SK-N-SH (cell line): ENCODE measurements at regions not wholly inside any gene's neighbourhood (a gene's known extent, or its start where the extent isn't known, plus 50 kb on each side); places are given as distances from the start of the nearest gene placed in this dataset.

Experiments
- CTCF ChIA-PET: fragments of 300-600, 350-600 bp; formaldehyde crosslinking; extraction: SDS; loops from one replicate; lab custom pipeline; 2021; lab: Yijun Ruan, JAX
- POLR2A ChIA-PET: fragments of 350-600 bp; sonication (Branson Sonifier 250); formaldehyde crosslinking; extraction: SDS; loops from one replicate; lab custom pipeline; 2020; ENCODE audit warnings: antibody characterized with exemption, inconsistent platforms; lab: Yijun Ruan, JAX
- DNase-seq: peaks from one replicate; pipeline ENCODE4 v3.0.0; 2012
- H2AFZ ChIP-seq: fragments of 200-600 bp; sonication (generic); 2 replicates; pipeline ENCODE4 v1.8.1; 2016; ENCODE audit warnings: antibody characterized with exemption, mild to moderate bottlenecking, low read depth
- H3F3A ChIP-seq: fragments of 200-600 bp; sonication (generic); replicated peaks from 2 replicates; pipeline ENCODE3; 2016; ENCODE audit warnings: antibody characterized with exemption, mild to moderate bottlenecking; ENCODE audit not compliant: insufficient read depth
- H3K27ac ChIP-seq, 2 experiments: fragments of 200-500 bp in 1 of 2; fragments of 200-600 bp in 1 of 2; sonication (Bioruptor generic) in 1 of 2; sonication (generic), shearing (Covaris generic) in 1 of 2; 2 replicates each; pipeline versions ENCODE4 v1.5.1 to v1.6.1; 2014 to 2016; ENCODE audit warnings: low read depth in 2 of 2, inconsistent platforms in 1 of 2, low read length in 1 of 2, mild to moderate bottlenecking in 1 of 2, mixed read lengths in 1 of 2
- H3K27me3 ChIP-seq: fragments of 200-600 bp; sonication (generic), shearing (Covaris generic); 2 replicates; pipeline ENCODE4 v1.6.1; 2016; ENCODE audit warnings: mixed run types; ENCODE audit not compliant: insufficient read depth
- H3K36me3 ChIP-seq, 2 experiments: fragments of 200-500 bp in 1 of 2; fragments of 200-600 bp in 1 of 2; sonication (Bioruptor generic) in 1 of 2; sonication (generic) in 1 of 2; replicated peaks in 1 of 2; 2 replicates each; pipeline versions ENCODE3 to v1.5.1; 2014 to 2016; ENCODE audit warnings: low read length in 1 of 2, mild to moderate bottlenecking in 1 of 2; ENCODE audit not compliant: insufficient read depth in 2 of 2, control insufficient read depth in 1 of 2
- H3K4me1 ChIP-seq, 2 experiments: fragments of 200-500 bp in 1 of 2; fragments of 200-600 bp in 1 of 2; sonication (Bioruptor generic) in 1 of 2; sonication (generic), shearing (Covaris generic) in 1 of 2; 2 replicates each; pipeline versions ENCODE4 v1.5.1 to v1.6.1; 2014 to 2016; ENCODE audit warnings: low read depth in 1 of 2, low read length in 1 of 2, mixed run types in 1 of 2; ENCODE audit not compliant: insufficient read depth in 2 of 2, control insufficient read depth in 1 of 2
- H3K4me2 ChIP-seq: fragments of 200-600 bp; sonication (generic), shearing (Covaris generic); 2 replicates; pipeline ENCODE4 v1.6.1; 2017; ENCODE audit warnings: mixed run types
- H3K4me3 ChIP-seq, 2 experiments: fragments of 200-500 bp in 1 of 2; fragments of 200-600 bp in 1 of 2; sonication (Bioruptor generic) in 1 of 2; sonication (generic), shearing (Covaris generic) in 1 of 2; 2 replicates each; pipeline versions ENCODE4 v1.5.1 to v1.8.1; 2014 to 2016; ENCODE audit warnings: low read depth in 2 of 2, inconsistent platforms in 1 of 2, low read length in 1 of 2, mild to moderate bottlenecking in 1 of 2, mixed read lengths in 1 of 2, moderate library complexity in 1 of 2
- H3K79me2 ChIP-seq: fragments of 200-600 bp; sonication (generic); 2 replicates; pipeline ENCODE4 v1.8.1; 2017; ENCODE audit warnings: mild to moderate bottlenecking; ENCODE audit not compliant: insufficient read depth
- H3K9ac ChIP-seq: fragments of 200-600 bp; sonication (generic); 2 replicates; pipeline ENCODE4 v1.6.1; 2017; ENCODE audit warnings: mixed run types
- H3K9me2 ChIP-seq: fragments of 200-600 bp; sonication (generic); 2 replicates; pipeline ENCODE4 v1.6.1; 2017; ENCODE audit warnings: mixed run types
- H3K9me3 ChIP-seq: fragments of 200-600 bp; sonication (generic); 2 replicates; pipeline ENCODE4 v1.6.1; 2017; ENCODE audit warnings: mixed run types, mild to moderate bottlenecking, moderate library complexity
- H4K20me1 ChIP-seq: fragments of 200-600 bp; sonication (generic); 2 replicates; pipeline ENCODE4 v1.6.1; 2017; ENCODE audit warnings: mild to moderate bottlenecking, mixed run types; ENCODE audit not compliant: insufficient read depth
- CTCF ChIP-seq: fragments of 200-600 bp; sonication (generic); IDR thresholded peaks from 2 replicates; pipeline ENCODE4 v1.6.1; 2017; ENCODE audit warnings: antibody characterized with exemption, mild to moderate bottlenecking, moderate library complexity
- ELF1 ChIP-seq: IDR thresholded peaks from 2 replicates; pipeline ENCODE4 v1.4.0; 2012
- EP300 ChIP-seq, 2 experiments: IDR thresholded peaks; 2 replicates each; pipeline versions ENCODE4 v1.4.0 to v1.6.1; 2012; ENCODE audit warnings: borderline replicate concordance in 1 of 2, low read depth in 1 of 2, low read length in 1 of 2
- FOSL2 ChIP-seq: IDR thresholded peaks from 2 replicates; pipeline ENCODE4 v1.4.0; 2012; ENCODE audit warnings: low read depth, mild to moderate bottlenecking, moderate library complexity, borderline replicate concordance
- FOXJ3 ChIP-seq: sonication (generic); formaldehyde crosslinking; IDR thresholded peaks from 2 replicates; pipeline ENCODE4 v1.5.1; 2020; ENCODE audit warnings: mild to moderate bottlenecking, missing genetic modification reagents
- FOXM1 ChIP-seq: IDR thresholded peaks from 2 replicates; pipeline ENCODE4 v1.4.0; 2012; ENCODE audit warnings: low read depth, mild to moderate bottlenecking
- GABPA ChIP-seq: IDR thresholded peaks from 2 replicates; pipeline ENCODE4 v1.4.0; 2012; ENCODE audit warnings: low read depth, mild to moderate bottlenecking
- GATA2 ChIP-seq: sonication (generic); formaldehyde crosslinking; IDR thresholded peaks from 2 replicates; pipeline ENCODE4 v1.5.0; 2020; ENCODE audit warnings: mild to moderate bottlenecking, missing genetic modification reagents
- IRF3 ChIP-seq: fragments of 150-350 bp; IDR thresholded peaks from 2 replicates; pipeline ENCODE4 v1.6.1; 2016; ENCODE audit warnings: mild to moderate bottlenecking, low read depth, low read length
- MAX ChIP-seq: IDR thresholded peaks from 2 replicates; pipeline ENCODE4 v1.4.0; 2012; ENCODE audit warnings: low read depth
- MXI1 ChIP-seq: IDR thresholded peaks from 2 replicates; pipeline ENCODE4 v1.6.1; 2012; ENCODE audit warnings: mild to moderate bottlenecking, low read depth, low read length, improper control_type of control experiment
- POLR2AphosphoS5 ChIP-seq: IDR thresholded peaks from 2 replicates; pipeline ENCODE4 v1.6.1; 2012; ENCODE audit warnings: low read depth, low read length
- RAD21 ChIP-seq: IDR thresholded peaks from 2 replicates; pipeline ENCODE4 v1.6.1; 2012; ENCODE audit warnings: mild to moderate bottlenecking, low read length
- REST ChIP-seq: IDR thresholded peaks from 2 replicates; pipeline ENCODE4 v1.6.1; 2012; ENCODE audit warnings: mild to moderate bottlenecking, low read depth, low read length, moderate library complexity
- SMC3 ChIP-seq: IDR thresholded peaks from 2 replicates; pipeline ENCODE4 v1.6.1; 2012; ENCODE audit warnings: low read depth, low read length, improper control_type of control experiment
- TCF12 ChIP-seq: IDR thresholded peaks from 2 replicates; pipeline ENCODE4 v1.4.0; 2012
- TEAD4 ChIP-seq: IDR thresholded peaks from 2 replicates; pipeline ENCODE4 v1.4.0; 2012; ENCODE audit warnings: mild to moderate bottlenecking, borderline replicate concordance; ENCODE audit not compliant: insufficient read depth
- USF1 ChIP-seq: IDR thresholded peaks from 2 replicates; pipeline ENCODE4 v1.4.0; 2012; ENCODE audit warnings: low read depth, borderline replicate concordance
- USF2 ChIP-seq: fragments of 150-350 bp; IDR thresholded peaks from 2 replicates; pipeline ENCODE4 v1.6.1; 2017; ENCODE audit warnings: antibody characterized with exemption, low read length, low read depth, borderline replicate concordance
- YY1 ChIP-seq: IDR thresholded peaks from 2 replicates; pipeline ENCODE4 v1.4.0; 2012; ENCODE audit warnings: low read depth, mild to moderate bottlenecking
- WGBS: methylation state at CpG from one replicate; pipeline ENCODE4 v1.1.6; 2017; ENCODE audit warnings: low lambda C conversion rate; 5-methylcytosine and 5-hydroxymethylcytosine counted together

- no peaks in the 10 kb centered on the region for H3K36me3 ChIP-seq
- DNase-seq, result no peak
- WGBS, result 0% methylated on average over 1 of the region's 1 CpG
- H3K4me3 ChIP-seq, result no peak overlapping the region
- H3K79me2 ChIP-seq, result no peaks in the 10 kb centered on the region
- H3F3A ChIP-seq, result no peaks in the 10 kb centered on the region
- 0 out of 2 replicates have a peak, but pooled peaks cover 8% of the 10 kb centered on the region for H3K27me3 ChIP-seq
- CTCF ChIA-PET, result no interaction called here
- H2AFZ ChIP-seq, result no peak overlapping the region
- H3K9me3 ChIP-seq, result no peaks in the 10 kb centered on the region
- H4K20me1 ChIP-seq, result no peaks in the 10 kb centered on the region
- TF ChIP-seq GATA2, result no peak
- TF ChIP-seq GABPA, result no peak
- no peak for TF ChIP-seq FOSL2
- TF ChIP-seq CTCF, result no peak
- TF ChIP-seq, all 33 proteins: peak for 0
- H3K9ac ChIP-seq, result no peak overlapping the region
- no peak overlapping the region for H3K4me2 ChIP-seq
- POLR2A ChIA-PET, result no interaction called here
- no peak overlapping the region for H3K27ac ChIP-seq
- H3K4me1 ChIP-seq, result no peaks in the 10 kb centered on the region
- no peaks in the 10 kb centered on the region for H3K9me2 ChIP-seq
Measured at GRCh38 chr7:21159506-21159905, 268.4 kb upstream of the SP4 start.

- Histone ChIP-seq H4K20me1 (no peaks in the 10 kb centered on the region), H3F3A (no peaks in the 10 kb centered on the region), H3K4me1 (no peaks in the 10 kb centered on the region), H3K36me3 (no peaks in the 10 kb centered on the region), H3K27ac (no peak overlapping the region), H3K4me3 (no peak overlapping the region), H3K79me2 (no peaks in the 10 kb centered on the region), H2AFZ (no peak overlapping the region), H3K9me2 (no peaks in the 10 kb centered on the region), H3K27me3 (0 out of 2 replicates have a peak, but pooled peaks cover 8% of the 10 kb centered on the region), H3K9ac (no peak overlapping the region), H3K4me2 (no peak overlapping the region), H3K9me3 (no peaks in the 10 kb centered on the region)
- under 1% methylated on average over 5 of the region's 5 CpGs for WGBS
- no peak for TF ChIP-seq MAX
- TF ChIP-seq IRF3, result no peak
- TF ChIP-seq YY1, result no peak
- TF ChIP-seq ELF1, result no peak
- TF ChIP-seq TEAD4, result no peak
- no peak for TF ChIP-seq FOXM1
- no peak for TF ChIP-seq MXI1
- no peak for TF ChIP-seq GATA2
- no peak for TF ChIP-seq USF2
- no peak for TF ChIP-seq SMC3
- no peak for TF ChIP-seq TCF12
- TF ChIP-seq EP300 (IDR thresholded peaks at IDR 0.05; ENCODE audit: borderline replicate concordance in 1 of 2, low read depth in 1 of 2, low read length in 1 of 2), result no peak
- no peak for TF ChIP-seq USF1
- no peak for TF ChIP-seq FOXJ3 (CRISPR knock-in tag)
- TF ChIP-seq REST, result no peak
- no peak for TF ChIP-seq RAD21
- no peak for TF ChIP-seq POLR2AphosphoS5
- no peak for TF ChIP-seq FOSL2
- POLR2A ChIA-PET, result no interaction called here
- no peak for DNase-seq
- CTCF ChIA-PET, result no interaction called here
Measured at GRCh38 chr7:21160401-21160800, 267.5 kb upstream of the SP4 start.
